ENCODE measurements at regions not wholly inside any gene's neighbourhood (a gene's known extent, or its start where the extent isn't known, plus 50 kb on each side); places are given as distances from the start of the nearest gene placed in this dataset.

- TF ChIP-seq CTCF (IDR thresholded peaks at IDR 0.05) (no peak), TAF1 (IDR thresholded peaks at IDR 0.05; ENCODE audit: borderline replicate concordance, low read depth, low read length) (no peak), EP300 (IDR thresholded peaks at IDR 0.05; ENCODE audit: borderline replicate concordance in 1 of 2, low read depth in 1 of 2, low read length in 1 of 2) (no peak), MXI1 (IDR thresholded peaks at IDR 0.05; ENCODE audit: low read depth, low read length) (no peak), ELF1 (IDR thresholded peaks at IDR 0.05) (no peak), TEAD4 (IDR thresholded peaks at IDR 0.05; ENCODE audit: borderline replicate concordance, insufficient read depth) (no peak), REST (IDR thresholded peaks at IDR 0.05; ENCODE audit: low read depth, low read length) (no peak), RAD21 (IDR thresholded peaks at IDR 0.05; ENCODE audit: low read length) (no peak), EZH2phosphoT487 (IDR thresholded peaks at IDR 0.05; ENCODE audit: borderline replicate concordance, low read depth) (no peak), POLR2AphosphoS5 (IDR thresholded peaks at IDR 0.05; ENCODE audit: low read depth, low read length) (no peak), YY1 (IDR thresholded peaks at IDR 0.05; ENCODE audit: low read depth) (no peak)
- TF ChIP-seq, protein P1, sequence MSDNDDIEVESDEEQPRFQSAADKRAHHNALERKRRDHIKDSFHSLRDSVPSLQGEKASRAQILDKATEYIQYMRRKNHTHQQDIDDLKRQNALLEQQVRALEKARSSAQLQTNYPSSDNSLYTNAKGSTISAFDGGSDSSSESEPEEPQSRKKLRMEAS (IDR thresholded peaks at IDR 0.05; ENCODE audit: low read depth), result no peak
These were observed 294.2 kb downstream of the FGF9 start for GRCh38 chr13:21965095-21965494.

Measured in SK-N-SH (cell line).